ENCODE measurements at regions not wholly inside any gene's neighbourhood (a gene's known extent, or its start where the extent isn't known, plus 50 kb on each side); places are given as distances from the start of the nearest gene placed in this dataset.

- no peak for TF ChIP-seq CTCF (conservative IDR thresholded peaks at IDR 0.05; ENCODE audit: low read depth, low read length)
- no peak for DNase-seq (ENCODE audit: low read depth)
- no peak overlapping the region for H3K4me3 ChIP-seq (ENCODE audit: low read depth, low read length)
Measured at GRCh38 chr22:25360411-25360810, 141.0 kb downstream of the CRYBB2 start.

- H3K4me3 ChIP-seq (ENCODE audit: low read depth, low read length): no peak overlapping the region
Measured at GRCh38 chr22:25360891-25361645, 141.6 kb downstream of the CRYBB2 start.

GRCh38 chr22:25361899-25362214, 142.4 kb downstream of the CRYBB2 start:
- no peak overlapping the region for H3K4me3 ChIP-seq (ENCODE audit: low read depth, low read length)
- no peak for TF ChIP-seq CTCF (conservative IDR thresholded peaks at IDR 0.05; ENCODE audit: low read depth, low read length)
- DNase-seq (ENCODE audit: low read depth): no peak

More at GRCh38 chr22:25360891-25361645, 141.6 kb downstream of the CRYBB2 start:
- DNase-seq (ENCODE audit: low read depth): no peak
- TF ChIP-seq CTCF (conservative IDR thresholded peaks at IDR 0.05; ENCODE audit: low read depth, low read length): no peak

- no peak for DNase-seq (ENCODE audit: low read depth)
- peak; percentile 97 for TF ChIP-seq CTCF (conservative IDR thresholded peaks at IDR 0.05; ENCODE audit: low read depth, low read length)
- no peak overlapping the region for H3K4me3 ChIP-seq (ENCODE audit: low read depth, low read length)
Measured at GRCh38 chr22:25362215-25362882, 142.9 kb downstream of the CRYBB2 start.

GRCh38 chr22:25362883-25363240, 143.4 kb downstream of the CRYBB2 start:
- DNase-seq (ENCODE audit: low read depth): no peak
- no peak for TF ChIP-seq CTCF (conservative IDR thresholded peaks at IDR 0.05; ENCODE audit: low read depth, low read length)

GRCh38 chr22:25363474-25363873, 144.0 kb downstream of the CRYBB2 start:
- TF ChIP-seq CTCF (conservative IDR thresholded peaks at IDR 0.05; ENCODE audit: low read depth, low read length): no peak
- DNase-seq (ENCODE audit: low read depth): no peak
- no peak overlapping the region for H3K4me3 ChIP-seq (ENCODE audit: low read depth, low read length)

More at GRCh38 chr22:25362883-25363240, 143.4 kb downstream of the CRYBB2 start:
- H3K4me3 ChIP-seq (ENCODE audit: low read depth, low read length): no peak overlapping the region

GRCh38 chr22:25364281-25364680, 144.8 kb downstream of the CRYBB2 start:
- H3K4me3 ChIP-seq (ENCODE audit: low read depth, low read length): no peak overlapping the region
- no peak for TF ChIP-seq CTCF (conservative IDR thresholded peaks at IDR 0.05; ENCODE audit: low read depth, low read length)
- DNase-seq (ENCODE audit: low read depth): no peak

All from epithelial cell of proximal tubule (primary cell).